HTERT RPE-1 (cell line): ENCODE measurements at regions not wholly inside any gene's neighbourhood (a gene's known extent, or its start where the extent isn't known, plus 50 kb on each side); places are given as distances from the start of the nearest gene placed in this dataset.
"Not testable (repeated sequence)": the region's sequence is repeated elsewhere in the genome, so short reads cannot be mapped to it uniquely, and the experiment has no call there.

Experiments
- in situ Hi-C: fragments of 300-500 bp; cut with MboI; formaldehyde crosslinking; loops from 4 replicates; pipeline ENCODE4 v1.14.3; 2020; ENCODE audit warnings: low sequenced_read_pairs

GRCh38 chr10:4280461-4281189 is 495.6 kb upstream of the KLF6 start:
- in situ Hi-C loops: no loop called here

DNA sequence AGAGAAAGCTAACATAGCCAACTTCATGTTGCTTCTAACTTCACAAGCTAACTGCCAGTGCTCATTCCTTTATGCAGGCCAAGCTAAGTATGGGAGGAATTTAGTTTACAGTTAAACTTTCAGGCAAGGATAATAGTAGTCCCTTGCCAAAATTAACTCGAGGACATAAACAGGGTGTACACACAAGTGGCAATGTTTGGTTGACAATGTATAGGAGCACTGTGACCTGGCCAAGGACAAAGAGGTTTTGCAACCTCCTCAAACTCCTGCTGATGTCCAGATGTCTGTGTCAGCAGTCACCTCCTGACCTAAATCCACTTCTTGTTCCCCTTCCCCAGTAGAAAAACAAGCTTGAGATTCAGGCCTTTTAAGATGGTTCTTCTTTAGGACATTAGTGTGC is 494.6 kb upstream of the KLF6 start:
- in situ Hi-C loops: no loop called here

- in situ Hi-C loops: no loop called here
Observed at GRCh38 chr10:4278186-4278585, 493.2 kb upstream of the KLF6 start.

GRCh38 chr10:4276151-4276550 is 491.1 kb upstream of the KLF6 start:
- in situ Hi-C loops: no loop called here

GRCh38 chr10:4274671-4275070 is 489.7 kb upstream of the KLF6 start:
- in situ Hi-C loops: not testable (repeated sequence)

GRCh38 chr10:4271193-4271592 is 486.2 kb upstream of the KLF6 start:
- in situ Hi-C loops: no loop called here

- in situ Hi-C loops: no loop called here
Observed at GRCh38 chr10:4270116-4270515, 485.1 kb upstream of the KLF6 start.

DNA sequence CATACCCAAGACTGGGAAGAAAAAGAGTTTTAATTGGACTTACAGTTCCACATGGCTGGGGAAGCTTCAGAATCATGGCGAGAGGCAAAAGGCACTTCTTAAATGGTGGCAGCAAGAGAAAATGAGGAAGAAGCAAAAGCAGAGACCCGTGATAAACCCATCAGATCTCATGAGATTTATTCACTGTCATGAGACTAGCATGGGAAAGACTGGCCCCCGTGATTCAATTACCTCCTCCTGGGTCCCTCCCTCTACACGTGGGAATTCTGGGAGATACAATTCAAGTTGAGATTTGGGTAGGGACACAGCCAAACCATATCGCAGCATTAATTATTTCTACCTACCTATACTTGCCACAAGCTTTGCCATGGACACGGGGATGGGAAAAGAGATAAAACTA is 483.5 kb upstream of the KLF6 start:
- in situ Hi-C loops: not testable (repeated sequence)

DNA sequence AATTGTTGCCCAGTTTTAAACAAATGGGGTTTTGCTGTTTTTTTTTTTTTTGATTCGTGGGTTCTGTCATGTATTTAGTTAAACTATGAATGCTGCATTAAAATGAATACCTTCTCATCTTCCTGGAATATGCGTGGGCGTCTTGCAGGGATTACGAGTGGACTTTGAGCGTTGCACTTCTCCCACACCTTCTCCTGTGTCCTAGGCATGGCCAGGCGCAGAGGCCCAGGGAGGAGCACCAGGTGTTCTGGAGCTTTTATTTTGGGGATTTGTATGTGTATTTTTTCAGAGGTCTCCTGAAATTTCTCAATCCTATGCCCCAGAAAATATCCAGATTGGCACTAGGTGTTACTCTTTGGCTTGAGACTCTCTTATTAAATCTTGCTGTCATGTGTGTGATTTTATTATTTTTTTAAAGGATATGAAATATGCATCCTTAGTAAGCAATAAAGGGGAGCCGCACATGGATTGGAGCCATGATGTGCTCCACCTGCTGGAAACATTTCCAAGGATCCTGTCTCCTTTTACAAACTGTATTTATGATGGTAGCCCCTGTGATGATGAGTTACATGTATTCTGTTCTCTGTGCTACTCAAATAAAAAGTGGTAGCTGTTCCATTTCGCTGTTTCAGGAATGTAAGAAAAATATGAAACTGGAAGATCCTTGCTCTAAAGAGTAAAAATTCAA is 482.2 kb upstream of the KLF6 start:
- in situ Hi-C loops: no loop called here

- in situ Hi-C loops: no loop called here
Observed at GRCh38 chr10:4266416-4267085, 481.5 kb upstream of the KLF6 start.

- in situ Hi-C loops: no loop called here
Observed at GRCh38 chr10:4265964-4266363, 481.0 kb upstream of the KLF6 start.

DNA sequence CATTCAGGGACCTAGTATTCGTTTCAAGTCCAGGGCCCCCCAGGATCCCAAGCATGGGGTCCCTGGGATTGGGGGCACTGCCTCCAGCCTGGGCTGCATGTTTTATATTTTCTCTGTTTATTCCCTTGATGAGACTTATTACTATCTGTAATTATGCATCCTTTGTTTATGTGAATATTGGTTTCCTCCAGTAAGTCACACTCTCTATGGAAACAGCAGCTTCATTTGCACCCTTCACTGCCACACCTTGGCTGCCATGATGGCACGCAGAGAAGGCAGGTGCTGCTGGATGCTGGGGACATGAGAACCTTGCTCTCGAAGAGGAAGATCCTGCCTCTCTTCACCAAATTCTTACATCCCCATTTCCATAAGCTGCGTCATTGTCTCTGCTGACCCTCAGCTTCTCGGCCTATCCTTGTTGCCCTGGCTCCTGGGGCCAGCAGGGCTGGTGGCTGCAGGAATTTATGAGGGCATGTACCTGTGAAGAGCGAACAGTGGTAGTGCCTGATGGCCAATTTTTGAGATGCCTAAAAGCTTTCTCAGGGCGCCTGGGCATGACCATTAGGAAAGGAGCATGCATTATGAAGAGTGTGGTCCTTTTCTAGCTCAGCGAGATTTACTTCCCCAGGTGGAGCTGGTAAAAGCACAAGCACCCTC is 479.3 kb upstream of the KLF6 start:
- in situ Hi-C loops: no loop called here

- in situ Hi-C loops: no loop called here
Observed at GRCh38 chr10:4263601-4263921, 478.6 kb upstream of the KLF6 start.

- in situ Hi-C loops: no loop called here
Observed at GRCh38 chr10:4262870-4263600, 478.0 kb upstream of the KLF6 start.

DNA sequence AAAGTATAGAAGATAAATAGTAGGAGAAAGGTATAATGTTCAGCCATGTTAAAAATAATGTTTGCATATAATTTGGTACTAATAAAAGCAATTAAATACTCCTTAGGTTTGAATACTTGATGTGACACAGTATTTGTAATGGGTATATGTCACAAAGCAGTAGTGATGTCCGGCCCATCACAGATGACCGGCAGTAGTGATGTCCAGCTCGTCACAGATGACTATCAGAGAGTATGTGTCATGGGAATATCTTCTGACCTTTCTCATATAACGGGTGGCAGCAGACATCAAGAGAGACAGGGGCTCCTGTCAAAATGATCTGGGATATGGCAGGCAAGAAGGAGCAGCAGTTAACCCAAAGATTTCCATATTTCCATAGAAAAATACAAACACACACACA is 477.4 kb upstream of the KLF6 start:
- in situ Hi-C loops: no loop called here

DNA sequence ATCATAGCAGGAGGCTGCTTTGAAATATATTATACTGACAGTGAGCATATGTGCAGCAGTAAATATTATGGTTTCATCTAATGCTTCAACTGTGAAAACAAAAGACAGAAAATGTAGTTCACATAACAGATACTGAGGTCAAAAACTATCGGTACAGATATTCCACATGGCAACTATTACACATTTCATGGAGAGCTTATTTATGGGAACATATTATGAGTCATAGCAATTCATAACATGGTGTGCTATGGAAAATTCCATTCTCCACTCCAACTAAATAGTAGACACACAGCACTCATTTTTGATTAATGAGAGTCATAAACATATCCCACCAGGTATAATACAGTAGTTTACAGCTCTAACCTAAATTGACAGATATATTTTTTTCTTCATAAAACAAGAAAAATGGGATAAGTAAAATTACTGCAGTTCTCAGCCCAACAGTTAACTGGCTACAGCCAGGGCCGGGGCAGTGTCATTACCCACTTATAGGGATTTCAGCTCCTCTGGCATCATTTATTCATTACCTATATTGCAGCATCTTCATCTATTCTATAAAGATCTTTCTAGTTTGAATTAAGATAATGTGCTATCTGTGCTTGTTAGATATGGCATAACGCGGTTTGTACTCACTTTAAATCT is 475.6 kb upstream of the KLF6 start:
- in situ Hi-C loops: no loop called here

DNA sequence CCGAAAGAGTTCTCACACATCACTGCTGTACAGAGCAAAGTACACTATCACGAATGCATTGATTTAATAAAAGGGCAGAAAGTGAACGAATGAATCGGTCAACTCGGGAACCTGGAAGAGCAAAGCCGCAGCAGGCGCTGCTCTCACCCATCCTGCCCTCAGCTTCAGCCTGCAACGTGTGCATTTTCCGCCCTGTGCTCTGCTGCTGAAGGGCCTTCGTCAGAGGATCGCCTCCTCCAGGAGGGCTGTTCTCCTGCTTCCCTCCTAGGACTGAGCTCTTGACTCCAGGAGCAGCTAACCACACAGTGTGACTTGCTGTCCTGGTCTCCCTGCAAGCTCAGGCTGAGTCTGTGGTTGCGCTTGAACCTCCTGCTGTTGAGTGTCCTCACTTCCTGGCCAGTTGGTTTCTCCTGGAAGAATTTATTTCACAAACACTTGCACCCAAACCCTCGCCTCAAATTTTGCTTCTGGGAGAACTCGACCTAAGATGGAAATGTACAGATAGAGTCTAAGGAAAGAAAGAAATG is 473.0 kb upstream of the KLF6 start:
- in situ Hi-C loops: no loop called here

GRCh38 chr10:4256971-4257370 is 472.0 kb upstream of the KLF6 start:
- in situ Hi-C loops: no loop called here

- in situ Hi-C loops: no loop called here
Observed at GRCh38 chr10:4255751-4256150, 470.7 kb upstream of the KLF6 start.
